HG02610 (cell line): ENCODE measurements at regions not wholly inside any gene's neighbourhood (a gene's known extent, or its start where the extent isn't known, plus 50 kb on each side); places are given as distances from the start of the nearest gene placed in this dataset.

ENCODE experiments used
- ATAC-seq: cut with Tn5 transposase; IDR thresholded peaks from one replicate; pipeline ENCODE4 v1.9.1; 2021; ENCODE audit warnings: mild to moderate bottlenecking, moderate library complexity; ENCODE audit not compliant: unreplicated experiment

DNA sequence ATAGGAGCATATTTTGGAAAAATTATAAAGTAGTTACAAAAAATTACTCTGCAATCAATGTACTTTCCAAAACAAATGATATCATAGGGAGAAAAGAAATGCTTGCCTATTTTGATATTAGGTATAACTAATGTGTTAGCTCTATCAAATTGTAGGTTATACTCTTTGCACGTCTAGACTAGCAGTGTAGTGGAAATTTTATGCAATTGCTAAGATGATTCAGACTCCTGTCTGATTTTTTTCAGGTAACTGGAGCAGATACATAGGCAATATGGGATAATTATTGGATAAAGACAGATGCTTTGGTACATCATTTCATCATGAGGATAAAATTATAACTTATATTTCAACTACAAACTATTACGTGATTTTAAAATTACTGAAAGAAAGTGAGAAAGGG lies 918.3 kb downstream of the EPHA4 start:
- ATAC-seq: no peak

DNA sequence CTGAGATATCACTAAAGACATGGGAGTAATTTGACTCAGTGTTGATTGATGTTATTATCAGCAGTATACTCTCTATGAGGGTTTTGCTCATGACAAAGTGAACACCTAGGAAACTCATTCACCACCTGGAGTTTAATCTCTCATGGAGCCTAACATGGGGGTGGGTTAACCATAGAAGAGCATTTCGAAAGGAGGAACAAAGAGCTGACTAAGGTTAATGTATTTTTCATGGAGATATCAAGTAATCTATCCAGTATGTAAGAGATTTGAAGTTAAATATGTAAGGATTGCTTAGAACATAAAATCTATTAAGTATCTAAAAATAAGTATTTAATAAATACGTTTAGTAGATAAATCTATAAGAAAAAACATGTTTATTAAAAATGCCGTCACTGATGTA lies 917.8 kb downstream of the EPHA4 start:
- no peak for ATAC-seq

- ATAC-seq: no peak
Measured at GRCh38 chr2:220660277-220661145, 911.6 kb downstream of the EPHA4 start.

DNA sequence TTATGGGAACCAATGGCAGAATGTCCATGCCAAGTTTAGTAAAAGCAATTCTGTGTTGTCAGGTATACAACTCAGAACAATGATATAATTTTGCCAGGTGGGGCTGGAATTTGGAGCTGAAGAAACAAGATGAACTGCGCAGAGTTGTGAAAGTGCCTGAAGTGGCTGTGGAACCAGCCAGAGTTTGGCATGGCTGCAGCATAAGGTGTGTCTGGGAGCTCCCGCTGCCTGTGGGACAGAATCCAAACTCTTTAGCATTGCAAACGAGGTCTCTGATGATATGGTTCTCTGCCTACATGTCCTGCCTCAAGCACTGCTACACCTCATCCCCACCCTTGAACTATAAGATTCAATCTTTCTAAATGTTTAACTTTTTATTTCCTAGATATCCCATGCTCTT lies 909.7 kb downstream of the EPHA4 start:
- no peak for ATAC-seq

GRCh38 chr2:220663065-220663464 lies 909.0 kb downstream of the EPHA4 start:
- no peak for ATAC-seq

DNA sequence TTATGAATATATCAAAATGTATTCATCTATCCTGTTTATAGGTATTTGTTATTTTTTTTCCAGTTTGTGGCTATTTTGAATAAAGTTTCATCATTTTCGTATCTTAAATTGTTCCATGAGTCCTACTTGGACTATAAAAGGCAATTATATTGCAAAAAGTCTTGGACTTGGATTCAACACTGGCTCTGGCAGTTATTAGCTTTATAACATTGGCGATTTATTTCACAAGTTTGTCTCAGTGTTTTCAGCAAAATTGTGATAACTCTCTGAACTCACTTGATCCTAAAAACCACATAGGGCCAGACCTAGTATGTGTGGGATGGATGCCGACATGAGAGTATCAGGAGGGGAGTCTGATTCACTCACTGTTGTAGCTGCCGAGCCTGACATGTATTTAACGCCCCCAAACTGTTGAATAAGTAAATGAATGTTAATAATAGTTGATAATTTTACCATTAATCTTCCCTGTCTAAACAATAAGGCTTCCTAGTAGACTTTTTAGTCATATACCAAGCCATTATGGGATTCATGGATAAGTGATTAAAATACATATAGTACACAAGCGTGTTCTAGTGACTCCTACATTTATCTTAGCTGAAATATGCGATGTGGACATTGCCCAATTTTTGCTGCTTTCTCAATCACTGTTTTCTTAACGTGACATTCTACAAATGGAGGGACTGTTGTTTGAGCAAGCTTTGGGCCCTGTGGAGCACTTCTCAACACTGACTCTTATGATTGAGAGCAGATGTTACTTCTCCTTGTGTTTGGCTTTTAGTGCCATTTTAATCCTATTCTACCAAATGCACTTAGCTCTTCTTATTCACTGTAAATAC lies 907.6 kb downstream of the EPHA4 start:
- no peak for ATAC-seq

DNA sequence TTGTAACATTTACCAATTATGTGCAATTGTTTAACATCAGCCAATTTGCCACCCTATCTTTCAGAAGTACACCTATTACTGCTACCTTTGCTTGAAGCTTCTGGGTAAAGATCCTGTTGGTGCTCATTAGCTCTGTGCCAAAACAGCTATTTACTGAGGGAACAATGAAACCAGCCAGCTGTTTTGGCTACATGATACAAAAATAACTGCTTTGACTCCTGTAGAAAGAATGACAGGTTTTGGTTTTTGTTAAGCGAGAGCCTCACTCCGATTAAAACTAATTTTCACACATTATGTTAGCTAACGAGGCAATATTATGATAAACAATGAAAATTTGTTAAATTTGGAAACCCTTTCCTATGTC lies 907.0 kb downstream of the EPHA4 start:
- ATAC-seq: no peak

DNA sequence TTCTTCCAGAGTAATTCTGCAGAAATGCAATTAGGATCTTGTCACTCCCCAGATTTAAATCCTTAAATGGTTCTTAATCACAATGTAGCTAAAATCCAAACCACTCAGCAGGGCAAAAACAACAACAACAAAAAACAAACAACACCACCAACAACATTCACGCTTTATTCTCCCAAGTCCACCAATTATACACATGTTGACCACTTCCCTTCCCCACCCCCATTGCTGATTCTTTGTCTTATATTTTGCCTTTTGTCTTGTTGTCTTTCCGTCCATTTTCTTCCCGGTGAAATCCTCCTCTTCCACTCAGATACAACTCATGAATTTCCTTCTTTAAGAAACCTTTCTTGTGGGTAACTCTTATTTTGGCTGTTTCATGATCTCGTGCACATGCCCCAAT lies 902.8 kb downstream of the EPHA4 start:
- ATAC-seq: no peak

GRCh38 chr2:220670511-220670910 lies 901.6 kb downstream of the EPHA4 start:
- no peak for ATAC-seq

DNA sequence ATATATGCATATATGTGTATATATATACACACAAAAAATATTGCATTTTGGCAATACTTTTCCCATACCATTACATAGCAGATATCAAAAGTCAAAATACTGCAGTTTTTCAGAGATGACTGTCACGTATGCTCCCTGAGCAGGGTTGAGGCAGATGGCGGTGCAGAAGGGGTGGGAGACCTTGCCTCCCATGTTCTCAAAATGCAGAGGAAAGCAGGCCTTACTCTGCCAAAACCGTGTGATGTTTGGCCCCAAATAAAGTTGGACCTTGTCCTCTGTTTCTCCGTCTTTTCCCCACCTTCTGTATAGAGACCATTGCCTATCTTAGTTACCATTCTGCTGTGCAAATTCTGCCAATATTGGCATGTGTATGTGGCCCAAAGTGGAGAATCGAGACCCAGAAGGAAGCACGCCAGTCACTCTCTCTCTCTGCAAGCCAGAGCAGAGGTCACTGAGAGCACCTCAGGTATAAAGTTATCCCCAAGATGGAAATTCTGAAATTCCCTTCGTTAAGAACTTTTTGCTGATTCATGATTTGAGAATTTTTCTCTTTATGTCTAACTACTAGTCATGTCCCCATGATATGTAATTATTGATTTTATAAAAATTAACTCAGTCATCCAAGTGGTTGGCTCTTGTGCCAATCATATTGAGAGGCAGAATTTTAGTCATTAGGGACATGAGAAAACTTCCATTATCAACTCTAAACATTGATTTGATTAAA lies 898.8 kb downstream of the EPHA4 start:
- no peak for ATAC-seq

GRCh38 chr2:220674033-220674432 lies 898.1 kb downstream of the EPHA4 start:
- peak; percentile 77 for ATAC-seq

DNA sequence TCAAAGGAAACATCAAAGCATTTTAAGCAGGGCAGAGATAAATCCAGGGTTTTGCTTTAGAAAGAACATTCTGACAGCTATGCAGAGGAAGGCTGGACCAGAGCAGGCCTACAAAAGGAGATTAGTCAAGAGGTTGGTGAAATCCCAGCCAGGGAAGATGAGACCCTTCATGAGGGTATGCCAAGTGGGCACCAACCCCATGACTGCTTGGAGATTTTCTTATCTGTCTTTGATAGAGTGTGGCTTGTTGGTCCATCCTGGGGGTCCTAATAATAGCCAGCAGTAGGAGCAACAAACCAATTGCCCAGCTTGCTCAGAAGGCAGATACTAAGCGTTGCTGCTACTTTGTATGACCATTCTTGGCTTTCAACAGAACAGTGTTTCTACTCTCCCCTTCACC lies 895.4 kb downstream of the EPHA4 start:
- no peak for ATAC-seq

- no peak for ATAC-seq
Measured at GRCh38 chr2:220678943-220679342, 893.2 kb downstream of the EPHA4 start.

- no peak for ATAC-seq
Measured at GRCh38 chr2:220682616-220683015, 889.5 kb downstream of the EPHA4 start.

GRCh38 chr2:220684099-220684498 lies 888.0 kb downstream of the EPHA4 start:
- ATAC-seq: no peak

DNA sequence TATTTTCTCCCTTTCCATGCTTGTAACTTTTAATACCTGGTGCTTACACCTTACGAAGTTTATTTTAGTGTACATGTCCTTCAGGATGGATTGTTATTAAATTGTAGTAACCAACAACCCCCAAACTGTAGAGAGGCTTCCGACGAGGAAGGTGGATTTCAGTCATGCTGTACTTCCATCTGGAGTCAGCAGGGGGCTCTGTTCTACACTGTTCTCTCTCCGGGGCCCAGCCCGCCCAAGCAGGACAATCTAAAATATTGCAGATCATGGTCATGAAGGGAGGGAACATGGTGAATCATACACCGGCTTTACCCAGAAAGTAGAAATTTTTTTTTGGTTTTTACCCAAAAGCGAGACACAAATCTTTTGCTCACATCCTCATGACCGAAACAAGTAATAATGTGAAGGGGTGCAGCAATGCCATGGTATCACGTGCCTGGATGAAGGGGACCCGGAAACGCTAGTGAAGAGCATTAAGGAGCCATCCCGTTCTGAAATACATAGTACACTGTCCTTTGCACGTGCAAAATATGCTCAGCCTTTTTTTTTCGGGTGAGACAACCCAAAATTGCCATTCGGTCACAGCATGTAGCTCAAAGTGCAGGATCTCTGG lies 884.8 kb downstream of the EPHA4 start:
- ATAC-seq: peak; percentile 82

GRCh38 chr2:220695397-220696279 lies 876.5 kb downstream of the EPHA4 start:
- no peak for ATAC-seq

- ATAC-seq: no peak
Measured at GRCh38 chr2:220696280-220696669, 875.8 kb downstream of the EPHA4 start.

DNA sequence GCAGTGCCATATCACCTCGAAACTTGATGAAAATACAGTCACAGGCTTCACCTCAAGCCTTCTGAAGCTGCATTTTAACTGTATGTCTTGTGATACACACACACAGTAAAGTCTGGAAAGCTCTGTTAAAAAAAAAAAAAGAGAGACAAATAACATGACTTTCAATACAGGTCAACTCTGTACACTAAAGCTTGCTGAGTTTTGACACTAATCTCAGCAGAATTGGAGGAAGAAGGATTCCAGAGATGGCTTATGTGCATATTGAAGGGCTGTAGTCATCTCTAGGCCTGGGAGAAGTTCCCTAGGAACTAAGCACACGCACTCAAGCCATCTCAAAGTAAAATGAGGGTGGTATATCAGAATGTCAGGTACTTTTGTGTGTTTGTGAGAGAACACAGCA lies 875.1 kb downstream of the EPHA4 start:
- no peak for ATAC-seq

DNA sequence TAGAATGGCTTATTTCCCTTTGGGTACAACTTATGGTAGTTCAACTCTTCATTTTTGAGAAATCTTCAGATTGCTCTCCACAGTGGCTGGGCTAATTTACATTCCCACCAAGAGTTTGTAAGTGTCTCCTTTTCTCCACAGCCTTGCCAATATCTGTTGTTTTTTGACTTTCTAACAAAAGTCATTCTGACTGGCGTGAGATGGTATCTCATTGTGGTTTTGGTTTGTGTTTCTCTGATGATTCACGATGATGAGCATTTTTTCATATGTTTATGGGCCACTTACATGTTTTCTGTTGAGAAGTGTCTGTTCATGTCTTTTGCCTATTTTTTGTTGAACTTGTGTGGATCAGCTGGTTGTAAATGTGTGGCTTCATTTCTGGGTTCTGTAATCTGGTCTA lies 871.0 kb downstream of the EPHA4 start:
- ATAC-seq: no peak
